NCI-H1436 (cell line): ENCODE measurements at regions not wholly inside any gene's neighbourhood (a gene's known extent, or its start where the extent isn't known, plus 50 kb on each side); places are given as distances from the start of the nearest gene placed in this dataset.

Experiments used
- DNase-seq: peaks from one replicate; lab custom pipeline; 2025; lab: John Stamatoyannopoulos, UW

GRCh38 chr9:89793551-89793950 lies 188.7 kb downstream of the GADD45G start:
- no peak for DNase-seq

GRCh38 chr9:89794918-89795317 lies 190.1 kb downstream of the GADD45G start:
- no peak for DNase-seq

- no peak for DNase-seq
Measured at GRCh38 chr9:89795538-89796195, 190.9 kb downstream of the GADD45G start.

- DNase-seq: no peak
Measured at GRCh38 chr9:89796606-89797005, 191.8 kb downstream of the GADD45G start.

- no peak for DNase-seq
Measured at GRCh38 chr9:89797255-89797654, 192.4 kb downstream of the GADD45G start.

- DNase-seq: no peak
Measured at GRCh38 chr9:89797937-89798455, 193.2 kb downstream of the GADD45G start.

GRCh38 chr9:89798547-89799120 lies 193.8 kb downstream of the GADD45G start:
- no peak for DNase-seq

- no peak for DNase-seq
Measured at GRCh38 chr9:89799221-89799620, 194.4 kb downstream of the GADD45G start.

GRCh38 chr9:89799766-89800165 lies 195.0 kb downstream of the GADD45G start:
- DNase-seq: no peak

GRCh38 chr9:89801341-89801740 lies 196.5 kb downstream of the GADD45G start:
- no peak for DNase-seq

- no peak for DNase-seq
Measured at GRCh38 chr9:89801742-89802670, 197.2 kb downstream of the GADD45G start.

- no peak for DNase-seq
Measured at GRCh38 chr9:89802781-89803355, 198.1 kb downstream of the GADD45G start.

GRCh38 chr9:89803403-89803802 lies 198.6 kb downstream of the GADD45G start:
- DNase-seq: no peak

- DNase-seq: no peak
Measured at GRCh38 chr9:89804766-89805531, 200.1 kb downstream of the GADD45G start.

GRCh38 chr9:89805571-89806292 lies 200.9 kb downstream of the GADD45G start:
- no peak for DNase-seq

- no peak for DNase-seq
Measured at GRCh38 chr9:89806371-89807100, 201.7 kb downstream of the GADD45G start.

- DNase-seq: no peak
Measured at GRCh38 chr9:89807101-89807395, 202.2 kb downstream of the GADD45G start.

- no peak for DNase-seq
Measured at GRCh38 chr9:89807682-89808075, 202.9 kb downstream of the GADD45G start.

GRCh38 chr9:89808076-89808755 lies 203.4 kb downstream of the GADD45G start:
- DNase-seq: no peak

- DNase-seq: no peak
Measured at GRCh38 chr9:89808756-89809181, 204.0 kb downstream of the GADD45G start.
